ENCODE measurements at regions not wholly inside any gene's neighbourhood (a gene's known extent, or its start where the extent isn't known, plus 50 kb on each side); places are given as distances from the start of the nearest gene placed in this dataset.

GRCh38 chr7:68203251-68203650 lies 1206.6 kb downstream of the TYW1 start:
- DNase-seq (ENCODE audit: extremely low read depth, insufficient read length): no peak
- Histone ChIP-seq H3K36me3 (ENCODE audit: control insufficient read depth, insufficient read depth, low read length) (no peaks in the 10 kb centered on the region), H3K27me3 (replicated peaks; ENCODE audit: control insufficient read depth, insufficient read depth, low read length) (no peaks in the 10 kb centered on the region), H3K4me3 (replicated peaks; ENCODE audit: low read depth, low read length) (no peak overlapping the region)
- TF ChIP-seq CTCF (IDR thresholded peaks at IDR 0.05; ENCODE audit: insufficient read depth, low read length, poor library complexity, severe bottlenecking): no peak

GRCh38 chr7:68205826-68206225 lies 1209.2 kb downstream of the TYW1 start:
- DNase-seq (ENCODE audit: extremely low read depth, insufficient read length): no peak
- Histone ChIP-seq H3K4me3 (replicated peaks; ENCODE audit: low read depth, low read length) (no peak overlapping the region), H3K36me3 (ENCODE audit: control insufficient read depth, insufficient read depth, low read length) (no peaks in the 10 kb centered on the region), H3K27me3 (replicated peaks; ENCODE audit: control insufficient read depth, insufficient read depth, low read length) (no peaks in the 10 kb centered on the region)
- TF ChIP-seq CTCF (IDR thresholded peaks at IDR 0.05; ENCODE audit: insufficient read depth, low read length, poor library complexity, severe bottlenecking): no peak

GRCh38 chr7:68206946-68207485 lies 1210.4 kb downstream of the TYW1 start:
- no peak for DNase-seq (ENCODE audit: extremely low read depth, insufficient read length)
- TF ChIP-seq CTCF (IDR thresholded peaks at IDR 0.05; ENCODE audit: insufficient read depth, low read length, poor library complexity, severe bottlenecking): no peak
- Histone ChIP-seq H3K4me3 (replicated peaks; ENCODE audit: low read depth, low read length) (no peak overlapping the region), H3K27me3 (replicated peaks; ENCODE audit: control insufficient read depth, insufficient read depth, low read length) (no peaks in the 10 kb centered on the region), H3K36me3 (ENCODE audit: control insufficient read depth, insufficient read depth, low read length) (no peaks in the 10 kb centered on the region)

GRCh38 chr7:68207676-68208075 lies 1211.0 kb downstream of the TYW1 start:
- TF ChIP-seq CTCF (IDR thresholded peaks at IDR 0.05; ENCODE audit: insufficient read depth, low read length, poor library complexity, severe bottlenecking): no peak
- H3K4me3 ChIP-seq (replicated peaks; ENCODE audit: low read depth, low read length): no peak overlapping the region
- no peak for DNase-seq (ENCODE audit: extremely low read depth, insufficient read length)
- H3K27me3 ChIP-seq (replicated peaks; ENCODE audit: control insufficient read depth, insufficient read depth, low read length): no peaks in the 10 kb centered on the region
- no peaks in the 10 kb centered on the region for H3K36me3 ChIP-seq (ENCODE audit: control insufficient read depth, insufficient read depth, low read length)

GRCh38 chr7:68209486-68209885 lies 1212.9 kb downstream of the TYW1 start:
- Histone ChIP-seq H3K36me3 (ENCODE audit: control insufficient read depth, insufficient read depth, low read length) (no peaks in the 10 kb centered on the region), H3K27me3 (replicated peaks; ENCODE audit: control insufficient read depth, insufficient read depth, low read length) (no peaks in the 10 kb centered on the region)
- no peak for TF ChIP-seq CTCF (IDR thresholded peaks at IDR 0.05; ENCODE audit: insufficient read depth, low read length, poor library complexity, severe bottlenecking)

GRCh38 chr7:68213838-68214237 lies 1217.2 kb downstream of the TYW1 start:
- Histone ChIP-seq H3K36me3 (ENCODE audit: control insufficient read depth, insufficient read depth, low read length) (no peaks in the 10 kb centered on the region), H3K27me3 (replicated peaks; ENCODE audit: control insufficient read depth, insufficient read depth, low read length) (no peaks in the 10 kb centered on the region), H3K4me3 (replicated peaks; ENCODE audit: low read depth, low read length) (no peak overlapping the region)
- DNase-seq (ENCODE audit: extremely low read depth, insufficient read length): no peak
- TF ChIP-seq CTCF (IDR thresholded peaks at IDR 0.05; ENCODE audit: insufficient read depth, low read length, poor library complexity, severe bottlenecking): no peak

More at GRCh38 chr7:68209486-68209885, 1212.9 kb downstream of the TYW1 start:
- no peak overlapping the region for H3K4me3 ChIP-seq (replicated peaks; ENCODE audit: low read depth, low read length)
- no peak for DNase-seq (ENCODE audit: extremely low read depth, insufficient read length)

All from GM06990 (cell line).